ENCODE measurements at regions not wholly inside any gene's neighbourhood (a gene's known extent, or its start where the extent isn't known, plus 50 kb on each side); places are given as distances from the start of the nearest gene placed in this dataset.

- no peak for TF ChIP-seq GATA2 (IDR thresholded peaks at IDR 0.05; ENCODE audit: low read depth, low read length)
- TF ChIP-seq GATA3 (IDR thresholded peaks at IDR 0.05; ENCODE audit: low read depth, low read length) = no peak
These were observed 139.2 kb upstream of the PTER start for GRCh38 chr10:16297642-16298041.
